HG02610 (cell line): ENCODE measurements at regions not wholly inside any gene's neighbourhood (a gene's known extent, or its start where the extent isn't known, plus 50 kb on each side); places are given as distances from the start of the nearest gene placed in this dataset.
A peak's percentile ranks its signal among the peaks of the same experiment; 100 is the strongest.

ENCODE experiments used
- ATAC-seq: cut with Tn5 transposase; IDR thresholded peaks from one replicate; pipeline ENCODE4 v1.9.1; 2021; ENCODE audit warnings: mild to moderate bottlenecking, moderate library complexity; ENCODE audit not compliant: unreplicated experiment

DNA sequence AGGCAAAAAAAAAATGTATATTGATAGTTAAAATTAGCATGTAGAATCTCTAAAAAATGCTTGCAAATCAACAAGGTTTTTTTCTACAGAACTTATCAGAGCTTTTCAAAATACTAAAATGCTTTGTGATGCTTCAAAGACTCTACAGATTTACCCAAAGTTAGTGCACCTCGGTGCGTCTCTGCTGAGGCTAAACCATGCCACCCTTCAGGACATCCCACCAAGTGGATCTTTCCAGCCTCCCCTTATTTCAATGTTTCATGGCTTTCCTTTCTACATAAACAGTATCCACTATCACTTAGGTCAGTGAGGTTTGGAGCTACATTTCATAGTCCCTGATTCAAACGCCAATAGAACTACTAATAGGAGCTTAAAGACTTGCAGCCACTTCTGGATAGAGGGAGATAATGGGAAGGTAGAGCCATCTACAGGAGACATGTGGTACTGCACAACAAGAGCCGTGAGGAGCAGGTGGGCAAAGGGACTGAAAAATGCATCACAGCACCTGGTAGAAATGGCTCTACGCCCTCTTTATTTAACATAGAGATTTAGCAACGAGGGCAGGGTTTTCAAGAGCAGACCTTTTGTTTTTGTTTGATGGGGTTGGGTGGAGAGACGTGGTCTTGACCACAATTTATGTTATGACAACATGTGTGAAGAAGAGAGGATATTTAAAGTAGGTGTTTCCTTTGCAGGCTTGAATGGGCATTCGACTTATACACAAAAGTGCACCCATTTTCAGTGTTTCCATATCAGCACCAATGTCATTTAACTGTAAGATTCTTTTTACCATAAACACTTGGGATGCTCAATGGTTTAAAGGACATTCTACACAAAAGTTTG lies 56.1 kb upstream of the SLC35G4 start:
- ATAC-seq: peak; percentile 54

DNA sequence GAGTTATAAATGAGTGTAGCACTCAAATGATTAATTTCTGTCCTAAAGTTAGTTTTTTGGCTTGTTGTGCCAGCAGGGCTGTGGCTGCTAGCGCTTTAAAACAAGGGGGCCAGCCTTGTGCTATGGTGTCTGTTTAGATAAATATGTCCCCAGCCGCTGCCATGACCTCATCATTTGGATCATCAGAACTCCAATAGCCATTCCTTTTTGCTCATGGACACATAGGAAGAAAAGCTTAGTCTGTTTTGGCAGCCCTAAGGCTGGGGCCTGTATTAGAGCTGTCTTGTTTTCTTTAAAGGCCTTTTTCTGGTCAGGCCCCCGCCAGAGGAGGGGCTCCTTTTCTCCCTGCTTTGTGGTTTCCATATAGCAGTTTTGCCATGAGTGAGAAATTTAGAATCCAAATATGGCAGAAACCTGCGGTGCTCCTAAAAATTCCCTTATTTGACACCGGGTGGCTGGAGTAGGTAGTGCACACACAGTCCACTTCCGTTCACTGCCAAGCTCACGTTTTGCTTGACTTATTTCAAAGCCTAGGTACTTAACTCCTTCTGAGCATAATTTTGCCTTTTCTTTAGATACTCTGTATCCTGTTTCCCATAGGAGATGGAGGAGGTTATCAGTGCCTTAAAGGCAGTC lies 60.4 kb upstream of the SLC35G4 start:
- no peak for ATAC-seq

DNA sequence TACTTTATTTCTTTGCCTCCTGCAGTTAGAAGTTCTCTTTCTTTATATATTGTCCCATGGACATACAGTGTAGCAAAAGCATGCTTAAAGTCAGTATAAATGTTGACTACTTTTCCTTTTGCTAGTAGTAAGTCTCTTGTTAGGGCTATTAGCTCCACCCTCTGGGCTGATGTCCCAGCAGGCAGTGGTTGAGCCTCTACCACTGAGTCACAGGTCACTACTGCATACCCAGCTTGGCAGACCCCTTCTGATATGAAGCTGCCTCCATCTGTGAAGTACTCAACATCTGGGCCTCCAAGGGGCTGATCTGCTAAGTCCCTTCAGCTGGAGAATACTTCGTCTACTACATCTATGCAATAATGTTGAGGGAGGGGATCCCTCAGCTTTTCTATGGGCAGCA lies 61.0 kb upstream of the SLC35G4 start:
- no peak for ATAC-seq

DNA sequence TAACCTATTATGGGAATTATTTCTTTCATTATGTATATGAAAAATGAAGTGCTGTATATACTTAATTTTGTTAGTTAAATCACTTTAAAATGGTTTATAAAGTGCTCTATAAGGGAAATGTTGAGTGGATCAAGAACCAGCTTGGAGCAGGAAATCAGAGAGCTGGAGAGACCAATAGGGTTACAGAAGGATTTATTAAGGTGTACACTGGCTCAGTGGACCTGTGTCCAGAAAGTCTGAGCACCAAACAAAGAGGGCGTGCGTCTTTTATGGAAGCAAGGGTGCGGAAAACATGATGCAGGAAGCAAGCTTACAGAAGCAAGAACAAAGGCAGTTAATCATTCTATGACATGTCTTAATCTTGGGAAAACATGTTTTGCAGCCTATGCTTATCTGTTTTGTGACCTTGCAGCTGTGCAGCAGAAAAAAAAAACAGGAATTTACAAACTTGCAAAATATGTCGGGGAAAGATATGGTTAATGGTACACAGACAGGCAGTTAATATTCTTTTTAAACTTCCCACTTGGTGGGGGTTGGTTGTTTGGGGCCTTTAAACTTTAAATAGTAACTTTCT lies 65.2 kb upstream of the SLC35G4 start:
- ATAC-seq: no peak

DNA sequence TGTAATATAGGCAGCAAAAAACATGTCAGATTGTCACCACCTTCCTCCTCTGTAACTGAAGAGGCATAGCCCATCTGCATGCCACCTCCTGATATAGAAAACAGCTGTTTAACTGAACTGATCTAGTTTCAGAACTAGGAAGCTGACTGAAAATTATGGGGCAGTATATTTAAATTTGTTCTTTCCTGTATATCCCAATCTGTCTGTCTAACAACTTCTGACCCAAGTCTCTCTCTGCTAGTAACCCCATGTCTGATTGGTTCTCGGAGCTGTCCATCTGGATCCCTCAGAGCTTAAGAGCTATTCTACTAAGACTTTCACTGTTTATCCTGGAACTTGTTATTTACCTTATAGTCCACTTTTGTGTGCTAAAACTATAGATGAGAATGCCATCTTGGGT lies 68.2 kb upstream of the SLC35G4 start:
- ATAC-seq: no peak

DNA sequence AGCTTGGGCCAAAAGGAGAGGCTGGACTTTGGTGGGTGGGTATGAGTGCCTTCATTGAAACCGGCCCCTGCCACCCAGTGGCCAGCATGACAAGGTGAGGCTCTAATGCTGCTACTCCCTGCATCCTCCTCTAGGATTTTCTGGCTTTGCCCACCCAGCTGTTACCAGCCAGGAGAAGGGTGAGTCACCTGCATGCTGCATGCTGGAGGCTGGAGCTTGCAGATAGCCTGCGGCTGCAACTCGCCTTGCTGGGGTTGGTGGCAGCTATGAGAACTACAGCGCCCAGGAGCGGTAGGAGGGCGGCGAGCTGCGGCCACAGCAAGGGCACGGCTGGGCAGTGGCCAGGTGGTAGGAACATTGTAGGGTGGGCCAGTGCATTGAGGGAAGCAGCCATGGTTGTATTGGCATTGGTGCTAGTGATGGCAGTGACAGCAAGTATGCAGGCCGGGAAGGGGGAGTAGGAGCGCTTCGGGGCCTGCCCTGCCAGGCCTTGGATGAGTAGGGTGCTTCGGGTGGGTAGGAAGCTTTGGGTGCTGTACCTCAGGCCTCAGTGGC lies 75.4 kb upstream of the SLC35G4 start:
- ATAC-seq: no peak

DNA sequence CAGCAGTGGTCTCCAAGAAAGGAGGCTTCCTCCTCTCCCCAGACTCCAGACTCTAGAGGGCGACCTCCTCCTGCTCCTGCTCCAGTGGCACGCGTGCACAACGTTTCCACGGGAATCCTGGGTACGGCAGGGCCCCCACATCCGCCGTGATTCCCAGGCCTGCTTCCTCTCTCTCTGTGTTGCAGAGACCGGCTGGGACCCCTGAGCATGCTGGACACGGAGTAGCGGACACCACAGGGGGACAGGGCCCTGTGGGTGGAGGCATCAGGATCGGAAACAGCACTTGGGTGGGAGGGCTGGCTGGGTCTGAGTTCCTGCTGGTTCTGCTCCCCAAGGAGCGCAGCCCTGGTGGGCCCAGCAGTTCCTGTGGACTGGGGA lies 75.9 kb upstream of the SLC35G4 start:
- ATAC-seq: no peak

DNA sequence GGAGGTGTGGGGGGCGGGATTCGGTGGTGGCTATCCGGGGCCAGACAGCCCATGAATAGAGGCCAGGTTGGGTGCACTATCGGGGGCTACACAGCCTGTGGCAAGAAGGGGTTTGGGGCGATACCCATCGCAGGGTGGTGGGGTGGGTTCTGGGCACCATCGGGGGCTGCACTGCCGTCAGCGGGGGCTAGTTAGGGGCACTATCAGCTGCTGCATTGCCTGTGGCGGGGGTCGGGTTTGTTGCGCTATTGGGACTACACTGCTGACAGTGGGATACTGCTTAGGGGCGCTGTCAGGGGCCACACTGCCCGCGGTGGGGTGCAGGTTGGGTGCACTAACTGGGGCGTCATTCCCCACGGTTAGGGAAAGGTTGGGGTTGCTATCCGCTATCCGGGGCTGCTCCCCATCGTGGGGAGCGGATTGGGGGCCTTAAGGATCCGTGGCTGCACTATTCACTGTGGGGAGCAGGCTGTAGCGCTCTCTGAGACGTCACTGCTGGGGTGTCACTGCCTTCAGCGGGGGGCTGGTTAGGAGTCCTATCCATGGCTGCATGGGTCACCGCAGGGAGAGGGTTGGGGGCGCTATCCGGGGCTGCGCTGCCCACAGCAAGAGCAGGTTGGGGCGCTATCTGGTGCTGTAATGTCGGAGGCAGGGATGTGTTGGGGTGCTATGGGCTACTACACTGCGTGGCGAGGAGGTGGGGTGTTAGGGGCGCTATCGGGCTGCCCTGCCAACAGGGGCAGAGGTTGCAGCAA lies 76.5 kb upstream of the SLC35G4 start:
- no peak for ATAC-seq

DNA sequence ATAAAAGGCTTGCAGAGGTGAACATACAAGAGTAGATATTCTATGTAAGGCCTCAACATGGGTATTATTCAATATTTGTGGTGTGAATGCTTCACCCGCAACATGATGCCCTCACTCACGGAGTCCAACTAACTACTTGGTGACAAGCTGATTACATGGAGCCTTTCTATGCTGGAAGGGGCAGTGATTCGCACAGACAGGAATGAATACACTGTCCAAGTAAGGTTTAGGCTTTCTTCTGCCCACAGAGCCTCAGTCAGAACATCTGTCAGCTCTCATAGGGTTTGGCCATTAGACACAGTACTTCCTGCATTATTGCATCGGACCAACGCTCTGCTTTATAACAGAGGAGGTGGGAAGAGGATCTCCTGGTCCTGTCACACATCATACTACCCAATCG lies 80.3 kb upstream of the SLC35G4 start:
- ATAC-seq: no peak

DNA sequence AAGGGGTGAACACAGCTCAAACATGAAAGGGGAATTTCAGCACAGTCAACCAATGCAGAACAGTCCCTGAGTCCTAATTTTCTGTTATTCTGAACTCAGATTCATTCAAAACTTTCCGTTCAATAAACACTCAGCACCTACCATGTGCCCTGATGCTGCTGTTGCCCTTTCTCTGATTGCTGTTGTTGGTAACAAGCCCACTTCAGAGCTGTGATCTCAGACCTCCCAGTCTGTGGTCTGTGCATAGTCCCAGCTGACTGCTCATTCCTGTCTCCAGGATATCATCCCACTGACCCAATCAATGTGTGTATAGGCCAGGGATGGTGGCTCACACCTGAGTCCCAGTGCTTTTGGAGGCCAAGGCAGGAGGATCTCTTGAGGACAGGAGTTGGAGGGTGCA lies 82.7 kb upstream of the SLC35G4 start:
- ATAC-seq: no peak

DNA sequence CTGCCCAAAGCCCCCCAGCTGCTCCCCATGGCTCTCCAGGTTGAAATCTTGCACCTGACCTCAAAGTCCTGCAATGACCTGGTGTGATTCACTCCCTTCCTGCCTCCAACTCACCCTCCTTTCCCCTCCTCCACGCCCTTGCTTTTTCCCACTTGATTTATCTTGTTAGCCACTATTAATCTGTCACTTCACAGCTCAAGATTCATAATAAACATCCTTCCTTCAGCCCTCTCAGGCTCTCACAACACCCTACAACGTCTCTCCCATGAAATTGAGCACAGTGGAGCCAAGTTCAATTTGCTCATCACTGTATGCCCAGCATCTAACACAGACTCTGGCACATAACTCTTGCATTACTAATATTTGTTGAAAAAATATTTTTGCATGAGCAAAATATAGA lies 85.6 kb upstream of the SLC35G4 start:
- no peak for ATAC-seq

DNA sequence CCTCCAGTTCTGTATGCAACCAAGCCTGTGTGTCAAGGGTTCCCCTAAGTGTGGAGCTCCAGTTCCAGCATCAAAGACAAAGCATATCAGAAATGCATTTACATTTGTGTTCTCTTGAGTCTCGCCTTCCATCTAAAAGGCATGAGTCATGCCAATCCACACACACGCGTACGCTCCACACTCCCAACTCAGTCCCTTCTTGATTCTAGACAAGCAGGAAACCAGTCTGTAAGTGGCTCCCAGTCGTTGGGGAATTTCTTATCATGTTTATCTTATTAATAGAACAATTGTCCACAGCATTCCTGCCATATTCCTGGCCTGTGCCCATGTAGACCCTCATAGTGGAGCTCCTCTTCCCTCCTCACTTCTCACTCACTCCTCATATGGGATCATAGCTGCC lies 86.4 kb upstream of the SLC35G4 start:
- no peak for ATAC-seq

DNA sequence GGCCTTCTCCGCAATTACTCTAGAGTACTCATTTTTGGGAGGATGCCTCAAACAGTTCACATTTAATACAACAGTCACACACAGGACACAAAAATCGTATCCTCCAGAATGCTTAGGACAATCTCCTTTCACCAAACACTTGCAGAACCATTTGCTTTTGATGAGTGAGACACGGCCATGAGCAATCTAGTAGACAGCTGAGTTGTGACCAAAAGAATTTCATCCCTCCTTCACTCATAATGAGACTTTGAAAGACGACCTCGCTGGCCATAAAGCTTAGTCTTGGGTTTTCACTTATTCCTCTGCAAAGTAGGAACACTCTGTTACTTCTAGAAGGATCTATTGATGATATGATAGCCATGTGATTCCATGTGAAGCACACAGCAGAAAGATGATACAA lies 87.5 kb upstream of the SLC35G4 start:
- no peak for ATAC-seq

DNA sequence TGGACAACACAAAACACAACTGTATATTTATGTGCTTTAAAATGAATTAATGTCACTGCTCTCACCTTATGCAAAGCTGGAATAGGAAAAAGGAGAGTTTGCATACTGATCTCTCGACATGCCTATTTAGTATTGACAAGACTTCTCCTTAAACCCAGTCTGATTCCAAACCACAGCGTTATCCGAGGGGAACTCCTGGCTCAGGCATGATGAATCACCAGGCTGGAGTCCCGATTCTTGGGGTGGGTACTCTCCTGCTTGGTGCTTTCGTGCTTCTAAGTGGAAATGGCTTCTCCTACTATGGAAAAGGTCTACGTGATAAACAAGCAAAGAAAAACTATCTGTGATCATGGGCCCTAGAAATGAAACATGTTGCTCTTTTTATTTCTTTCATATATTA lies 88.9 kb upstream of the SLC35G4 start:
- no peak for ATAC-seq

DNA sequence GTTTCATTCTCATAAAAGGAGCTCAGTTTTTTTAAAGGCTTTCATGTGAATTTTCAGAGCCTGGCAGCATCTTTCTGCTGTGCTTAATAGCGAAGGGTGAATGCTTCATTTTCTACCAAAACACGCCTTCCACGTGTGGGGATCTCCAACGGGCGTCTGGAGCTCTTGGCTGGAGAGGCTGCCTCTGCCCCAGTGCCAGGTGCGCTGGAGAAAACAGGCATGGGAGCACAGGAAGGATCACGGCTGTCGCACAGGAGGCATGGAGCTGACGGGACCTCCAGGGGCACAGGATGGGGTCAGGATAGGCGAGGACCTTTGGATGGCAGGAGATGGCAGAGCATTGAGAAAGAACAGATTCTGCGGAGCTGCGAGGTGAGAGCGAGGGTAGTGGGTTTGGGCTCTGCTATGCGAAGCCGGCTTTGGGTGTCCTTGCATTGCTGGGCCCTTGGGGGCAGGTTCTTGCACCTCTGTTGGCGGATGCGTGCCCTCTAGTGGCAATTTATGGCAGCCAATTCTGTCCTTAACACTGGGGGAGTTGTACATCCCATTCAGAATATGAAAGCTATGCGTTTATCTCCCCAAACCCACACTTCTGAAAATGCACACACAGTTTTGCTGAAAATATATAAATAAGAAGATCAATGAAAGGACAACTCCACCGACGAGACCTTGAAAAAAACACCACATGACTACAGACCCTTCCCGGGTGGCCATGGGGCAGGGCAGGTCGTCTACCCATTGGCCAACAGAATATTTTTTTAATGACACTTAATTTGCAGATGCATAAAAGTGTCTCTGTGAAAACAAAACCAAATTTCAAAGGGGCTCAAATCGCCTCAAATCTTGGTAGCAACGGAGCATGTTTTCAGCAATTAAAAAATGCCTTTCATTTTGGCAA lies 90.4 kb upstream of the SLC35G4 start:
- ATAC-seq: peak; percentile 79

DNA sequence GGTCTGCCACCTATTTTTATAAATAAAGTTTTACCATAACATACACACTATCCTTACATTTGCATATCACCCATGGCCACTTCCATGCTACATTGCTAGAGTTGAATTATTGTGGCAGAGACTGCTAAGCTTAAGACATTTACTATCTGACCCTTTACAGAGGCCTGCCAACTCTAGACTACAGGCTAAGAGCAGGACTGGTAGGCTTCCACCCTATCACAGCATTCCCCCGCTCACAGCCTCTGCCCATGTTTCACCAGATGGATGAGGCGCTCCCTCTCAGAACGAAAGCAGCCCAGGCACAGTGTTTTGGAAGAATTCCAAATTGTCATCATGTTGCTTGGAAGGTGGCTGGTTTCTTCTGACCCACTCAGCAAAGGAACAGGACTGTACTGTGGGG lies 91.7 kb upstream of the SLC35G4 start:
- no peak for ATAC-seq

DNA sequence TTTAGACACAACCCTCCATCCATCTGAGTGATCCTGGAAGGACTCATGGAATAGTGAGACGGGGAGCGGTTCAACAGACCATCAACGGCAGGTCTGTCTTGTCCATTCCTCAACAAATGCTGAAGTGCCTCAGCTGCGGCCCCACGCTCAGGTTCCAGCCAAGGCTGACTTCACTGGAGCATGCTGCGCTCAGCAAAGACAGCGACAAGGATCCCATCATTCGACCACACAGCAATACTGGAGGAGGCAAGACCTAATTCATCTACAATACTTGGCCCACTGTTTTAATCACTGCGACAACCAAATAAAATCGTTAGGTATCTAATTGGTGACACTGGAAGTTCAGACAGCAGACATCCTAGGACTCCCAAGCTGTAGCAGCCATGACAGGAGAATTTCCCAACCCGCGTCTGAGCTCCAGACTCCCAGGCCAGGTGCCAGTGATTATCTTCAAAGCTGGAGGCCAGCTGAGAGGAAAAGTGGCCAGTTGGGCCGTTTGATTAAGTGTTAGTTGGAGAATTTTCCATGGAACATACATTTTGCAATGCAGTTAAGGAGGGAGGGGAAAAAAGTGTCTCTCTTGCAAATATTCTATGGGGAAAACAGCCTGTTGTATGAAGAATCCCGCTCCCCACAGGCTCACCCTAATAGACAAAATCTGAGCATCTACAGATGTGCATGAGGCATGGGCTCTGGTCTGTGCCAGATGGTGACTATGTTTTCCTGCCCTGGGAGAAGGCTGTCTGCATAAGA lies 92.5 kb upstream of the SLC35G4 start:
- ATAC-seq: no peak

DNA sequence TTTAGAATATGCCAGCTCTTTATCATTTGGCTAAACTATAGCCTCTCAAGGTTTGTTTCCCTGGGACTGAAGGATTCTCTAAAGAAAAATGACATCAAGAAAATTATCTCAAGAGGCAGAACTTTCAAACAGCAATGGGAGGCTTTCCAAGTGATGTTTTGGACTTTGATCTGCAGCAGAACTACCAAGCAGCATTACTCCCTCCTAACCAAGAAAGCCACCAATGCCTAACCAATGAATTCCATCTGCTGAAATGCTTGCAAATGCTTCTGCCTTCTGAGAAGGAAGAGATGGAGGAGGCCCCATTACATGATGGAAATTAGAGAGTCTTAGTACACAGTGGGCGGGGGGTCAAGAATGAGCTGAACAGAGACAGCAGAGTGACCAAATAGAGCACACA lies 95.1 kb upstream of the SLC35G4 start:
- no peak for ATAC-seq
